Stomach (tissue), 8 donors: ENCODE measurements at regions not wholly inside any gene's neighbourhood (a gene's known extent, or its start where the extent isn't known, plus 50 kb on each side); places are given as distances from the start of the nearest gene placed in this dataset.

Experiments used
- DNase-seq, 2 donors: peaks; one replicate each; pipeline versions ENCODE4 v3.0.0 to v3.0.0-alpha.2; 2013 to 2019
- H3K27ac ChIP-seq, 5 donors: fragments of 200-600 bp in 4 of 5; sonication (generic) in 4 of 5; one replicate each; pipeline ENCODE4 v1.5.1; 2013 to 2019; ENCODE audit warnings: mild to moderate bottlenecking in 1 of 5, moderate library complexity in 1 of 5
- H3K27me3 ChIP-seq, 3 donors: fragments of 200-600 bp; sonication (generic); one replicate each; pipeline ENCODE4 v1.5.1; 2017 to 2019; ENCODE audit warnings: mixed run types in 1 of 3
- H3K36me3 ChIP-seq, 4 donors: fragments of 200-600 bp; sonication (generic); 1 replicate in 3 of 4; 2 replicates in 1 of 4; pipeline ENCODE4 v1.5.1; 2016 to 2019
- H3K4me1 ChIP-seq, 4 donors: fragments of 200-600 bp; sonication (generic); one replicate each; pipeline ENCODE4 v1.5.1; 2016 to 2019
- H3K4me3 ChIP-seq, 4 donors: fragments of 200-600 bp; sonication (generic) in 3 of 4; one replicate each; pipeline ENCODE4 v1.5.1; 2016 to 2019; ENCODE audit warnings: mild to moderate bottlenecking in 1 of 4
- H3K9me3 ChIP-seq, 4 donors: fragments of 200-600 bp; sonication (generic); one replicate each; pipeline ENCODE4 v1.5.1; 2016 to 2019
- CTCF ChIP-seq, 7 experiments: fragments of 450-650 bp in 4 of 7; fragments of 200-600 bp in 3 of 7; sonication (generic) in 3 of 7; IDR thresholded peaks; one replicate each; pipeline ENCODE4 v1.5.1; 2016 to 2019; ENCODE audit warnings: antibody characterized with exemption in 7 of 7, control low read depth in 2 of 7, mild to moderate bottlenecking in 1 of 7
- EP300 ChIP-seq: sonication (generic); formaldehyde crosslinking; IDR thresholded peaks from one replicate; pipeline ENCODE4 v1.6.1; 2017; ENCODE audit warnings: antibody characterized with exemption
- POLR2A ChIP-seq, 4 donors: fragments of 450-650 bp; IDR thresholded peaks; one replicate each; pipeline ENCODE4 v1.6.1; 2016; ENCODE audit warnings: antibody characterized with exemption in 4 of 4, control low read depth in 2 of 4, mild to moderate bottlenecking in 1 of 4, moderate library complexity in 1 of 4
- POLR2AphosphoS5 ChIP-seq, 3 donors: sonication (generic); formaldehyde crosslinking; IDR thresholded peaks; one replicate each; pipeline ENCODE4 v1.6.1; 2016; ENCODE audit warnings: antibody characterized with exemption in 3 of 3
- WGBS, 5 donors: extraction: QIAGEN DNeasy Blood & Tissue Kit in 3 of 5; methylation state at CpG; one replicate each; pipeline versions ENCODE4 v1.1.5 to v1.1.7; 2013 to 2018; 5-methylcytosine and 5-hydroxymethylcytosine counted together
- intact Hi-C: fragments of 100-400 bp; cut with DNase I; formaldehyde crosslinking; loops from one replicate; pipeline ENCODE4 v1.15.1; 2023; ENCODE audit warnings: low total_unique reads
- donor health status: healthy with polysubstance abuse.
- donor health status: Bipolar disorder and iron deficiency.
- donor health status: healthy.

- Histone ChIP-seq H3K27ac (peak overlapping the region in 1 of 5 donors; percentile 9), H3K27me3 (no peaks in the 10 kb centered on the region), H3K4me3 (no peak overlapping the region), H3K4me1 (peaks cover 0 to 17% (median 5%) of the 10 kb centered on the region in 4 donors), H3K36me3 (no peaks in the 10 kb centered on the region), H3K9me3 (no peaks in the 10 kb centered on the region)
- 90 to 92% (median 91%) methylated on average over 8 of the region's 8 CpGs for WGBS, 5 donors
- DNase-seq: no peak
- no peak for TF ChIP-seq POLR2A (IDR thresholded peaks at IDR 0.05)
- TF ChIP-seq CTCF (IDR thresholded peaks at IDR 0.05): no peak
- TF ChIP-seq EP300: no peak
- TF ChIP-seq POLR2AphosphoS5 (IDR thresholded peaks at IDR 0.05): no peak
- intact Hi-C loops: no loop called here
These were observed 234.3 kb upstream of the PLEKHG7 start for GRCh38 chr12:92468358-92469020.

GRCh38 chr12:92467886-92468285 lies 234.9 kb upstream of the PLEKHG7 start:
- Histone ChIP-seq H3K4me3 (no peak overlapping the region), H3K9me3 (no peaks in the 10 kb centered on the region), H3K36me3 (no peaks in the 10 kb centered on the region), H3K27ac (peak overlapping the region in 1 of 5 donors; percentile 9), H3K27me3 (no peaks in the 10 kb centered on the region), H3K4me1 (peaks cover 0 to 17% (median 5%) of the 10 kb centered on the region in 4 donors)
- WGBS, 5 donors: 24 to 42% (median 39%) methylated on average over 1 of the region's 1 CpG
- TF ChIP-seq POLR2A (IDR thresholded peaks at IDR 0.05): no peak
- no peak for TF ChIP-seq EP300
- TF ChIP-seq CTCF (IDR thresholded peaks at IDR 0.05): no peak
- no peak for TF ChIP-seq POLR2AphosphoS5 (IDR thresholded peaks at IDR 0.05)
- intact Hi-C loops: no loop called here
- peak in 1 of 2 donors; percentile 41 for DNase-seq

DNA sequence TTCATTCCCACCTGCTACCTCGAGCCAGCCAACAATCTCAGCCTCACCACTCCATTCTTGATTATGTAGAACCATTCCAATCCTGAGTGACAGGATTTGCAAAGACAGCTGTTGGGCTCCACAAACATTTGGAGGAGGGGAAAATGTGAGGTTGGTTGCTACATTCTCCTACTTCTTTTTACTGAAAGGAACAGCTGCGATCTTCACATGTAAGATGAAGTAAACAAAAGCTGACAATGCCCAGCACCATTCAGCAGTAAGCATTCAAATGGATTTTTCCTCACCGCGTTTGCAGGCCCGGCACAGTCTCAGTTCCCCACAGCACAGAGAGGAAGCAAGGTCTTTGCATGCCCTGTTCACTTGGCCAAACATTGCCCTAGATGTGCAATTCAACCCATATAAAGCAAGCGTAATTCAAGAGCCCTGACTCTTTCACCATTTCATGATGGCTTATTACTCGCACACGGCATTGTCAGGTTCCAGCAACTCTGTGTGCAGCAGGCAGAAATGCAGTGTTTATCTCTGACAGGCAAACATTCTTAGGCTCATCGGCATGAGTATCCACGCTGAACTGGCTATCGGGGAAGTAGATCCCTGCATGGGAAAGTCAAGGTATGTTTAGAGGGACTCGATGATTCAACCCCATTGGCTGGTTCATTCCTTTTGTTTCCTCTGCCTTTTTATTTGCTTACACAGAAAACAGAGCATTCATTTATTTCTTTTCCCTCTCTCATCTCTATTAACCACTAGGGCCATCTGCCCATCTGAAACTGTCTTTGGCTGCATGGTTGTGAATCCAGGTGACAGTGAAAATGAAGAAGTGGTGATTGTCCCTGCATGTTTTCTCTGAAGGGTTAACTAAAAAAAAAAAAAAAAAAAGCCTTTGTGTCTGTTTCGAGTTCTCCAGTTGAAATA lies 236.1 kb upstream of the PLEKHG7 start:
- peaks cover 0 to 17% (median 5%) of the 10 kb centered on the region in 4 donors for H3K4me1 ChIP-seq
- 57 to 71% (median 65%) methylated on average over 13 of the region's 13 CpGs for WGBS, 5 donors
- H3K4me3 ChIP-seq: no peak overlapping the region
- no peak for TF ChIP-seq CTCF (IDR thresholded peaks at IDR 0.05)
- TF ChIP-seq POLR2A (IDR thresholded peaks at IDR 0.05): no peak
- TF ChIP-seq EP300: no peak
- no peak for TF ChIP-seq POLR2AphosphoS5 (IDR thresholded peaks at IDR 0.05)
- H3K9me3 ChIP-seq: no peaks in the 10 kb centered on the region
- peak in 1 of 2 donors; percentile 51 for DNase-seq
- no peaks in the 10 kb centered on the region for H3K36me3 ChIP-seq
- no peaks in the 10 kb centered on the region for H3K27me3 ChIP-seq
- intact Hi-C loops: no loop called here
- peak overlapping the region in 3 of 5 donors; percentile 37 to 55 (median 43) for H3K27ac ChIP-seq

GRCh38 chr12:92465786-92466295 lies 236.9 kb upstream of the PLEKHG7 start:
- Histone ChIP-seq H3K36me3 (no peaks in the 10 kb centered on the region), H3K27me3 (no peaks in the 10 kb centered on the region), H3K9me3 (no peaks in the 10 kb centered on the region), H3K4me1 (peaks cover 0 to 17% (median 5%) of the 10 kb centered on the region in 4 donors), H3K4me3 (no peak overlapping the region), H3K27ac (peak overlapping the region in 1 of 5 donors; percentile 55)
- no peak for DNase-seq
- TF ChIP-seq CTCF (IDR thresholded peaks at IDR 0.05): no peak
- no peak for TF ChIP-seq EP300
- TF ChIP-seq POLR2A (IDR thresholded peaks at IDR 0.05): no peak
- TF ChIP-seq POLR2AphosphoS5 (IDR thresholded peaks at IDR 0.05): no peak
- WGBS, 5 donors: 86 to 99% (median 97%) methylated on average over 9 of the region's 9 CpGs
- intact Hi-C loops: no loop called here
